ENCODE measurements at regions not wholly inside any gene's neighbourhood (a gene's known extent, or its start where the extent isn't known, plus 50 kb on each side); places are given as distances from the start of the nearest gene placed in this dataset.

DNA sequence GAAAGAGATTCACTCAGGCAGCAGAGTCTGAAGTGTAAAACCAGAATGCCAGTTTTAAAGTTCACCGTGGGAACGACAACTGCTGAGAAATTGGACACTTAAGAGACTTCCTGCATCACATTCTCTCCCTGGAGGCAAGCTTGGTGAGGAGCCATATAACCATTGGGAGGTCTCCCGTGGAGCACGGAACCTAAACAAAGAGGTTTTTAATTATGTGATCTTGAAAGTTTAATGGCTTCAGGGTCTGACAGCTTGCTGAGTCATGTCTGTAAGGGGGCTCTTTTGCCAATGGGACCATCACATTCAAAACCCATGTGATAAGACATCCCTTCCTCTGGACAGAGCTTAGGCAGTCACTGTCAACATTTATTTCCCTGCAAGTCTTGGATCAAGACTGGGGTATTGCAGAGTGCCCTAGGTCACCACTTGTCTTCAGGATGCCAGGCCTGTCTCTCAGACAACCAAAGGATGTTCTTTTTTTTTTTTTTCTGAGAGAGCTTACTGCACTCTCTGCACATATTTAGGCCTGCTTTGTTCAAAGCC, 674.4 kb downstream of the TYW1 start:
- TF ChIP-seq BRCA1 (IDR thresholded peaks at IDR 0.05; ENCODE audit: low read depth, low read length) (no peak), TCF12 (IDR thresholded peaks at IDR 0.05; ENCODE audit: low read depth, low read length) (no peak), EZH2 (IDR thresholded peaks at IDR 0.05; ENCODE audit: low read depth, low read length, severe bottlenecking) (no peak), POLR2AphosphoS5 (IDR thresholded peaks at IDR 0.05; ENCODE audit: low read depth, low read length) (no peak), POLR2A (IDR thresholded peaks at IDR 0.05; ENCODE audit: control extremely low read depth in 1 of 2, low read depth in 2 of 2, low read length in 2 of 2) (no peak), FOSL1 (IDR thresholded peaks at IDR 0.05; ENCODE audit: insufficient read depth, low read depth, low read length) (no peak), SUZ12 (IDR thresholded peaks at IDR 0.05; ENCODE audit: low read length) (no peak)
- TF ChIP-seq, protein P1, sequence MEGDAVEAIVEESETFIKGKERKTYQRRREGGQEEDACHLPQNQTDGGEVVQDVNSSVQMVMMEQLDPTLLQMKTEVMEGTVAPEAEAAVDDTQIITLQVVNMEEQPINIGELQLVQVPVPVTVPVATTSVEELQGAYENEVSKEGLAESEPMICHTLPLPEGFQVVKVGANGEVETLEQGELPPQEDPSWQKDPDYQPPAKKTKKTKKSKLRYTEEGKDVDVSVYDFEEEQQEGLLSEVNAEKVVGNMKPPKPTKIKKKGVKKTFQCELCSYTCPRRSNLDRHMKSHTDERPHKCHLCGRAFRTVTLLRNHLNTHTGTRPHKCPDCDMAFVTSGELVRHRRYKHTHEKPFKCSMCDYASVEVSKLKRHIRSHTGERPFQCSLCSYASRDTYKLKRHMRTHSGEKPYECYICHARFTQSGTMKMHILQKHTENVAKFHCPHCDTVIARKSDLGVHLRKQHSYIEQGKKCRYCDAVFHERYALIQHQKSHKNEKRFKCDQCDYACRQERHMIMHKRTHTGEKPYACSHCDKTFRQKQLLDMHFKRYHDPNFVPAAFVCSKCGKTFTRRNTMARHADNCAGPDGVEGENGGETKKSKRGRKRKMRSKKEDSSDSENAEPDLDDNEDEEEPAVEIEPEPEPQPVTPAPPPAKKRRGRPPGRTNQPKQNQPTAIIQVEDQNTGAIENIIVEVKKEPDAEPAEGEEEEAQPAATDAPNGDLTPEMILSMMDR (IDR thresholded peaks at IDR 0.05; ENCODE audit: control extremely low read depth in 1 of 3, insufficient read depth in 1 of 3, low read depth in 1 of 3, low read length in 3 of 3), result no peak
- TF ChIP-seq, protein P2, sequence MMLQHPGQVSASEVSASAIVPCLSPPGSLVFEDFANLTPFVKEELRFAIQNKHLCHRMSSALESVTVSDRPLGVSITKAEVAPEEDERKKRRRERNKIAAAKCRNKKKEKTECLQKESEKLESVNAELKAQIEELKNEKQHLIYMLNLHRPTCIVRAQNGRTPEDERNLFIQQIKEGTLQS (IDR thresholded peaks at IDR 0.05; ENCODE audit: insufficient read depth, low read depth, low read length), result no peak

Measured in H1 (cell line).